ENCODE measurements at regions not wholly inside any gene's neighbourhood (a gene's known extent, or its start where the extent isn't known, plus 50 kb on each side); places are given as distances from the start of the nearest gene placed in this dataset.
A peak's percentile ranks its signal among the peaks of the same experiment; 100 is the strongest.

DNA sequence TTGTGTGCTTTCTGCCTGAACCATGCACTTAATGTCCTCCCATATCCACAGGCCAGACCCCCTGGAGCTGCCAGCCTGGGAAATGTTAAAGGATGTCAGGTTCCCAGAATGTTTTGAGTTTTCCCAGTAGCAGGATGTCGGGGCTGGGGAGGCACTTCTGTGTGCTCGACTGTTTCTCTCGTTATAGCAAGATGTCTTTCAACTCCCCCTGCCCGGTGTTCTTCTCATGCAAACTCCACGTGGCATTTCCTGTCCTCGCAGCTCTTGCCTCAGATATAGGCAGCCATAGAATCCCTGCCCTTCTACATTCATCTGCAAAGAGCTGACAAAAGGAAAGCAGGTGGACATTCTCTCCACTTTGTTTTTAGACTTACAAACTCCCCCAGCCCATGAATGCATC, 457.2 kb upstream of the CDH11 start:
- Mint-ChIP-seq H3K27ac (peak overlapping the region; percentile 58), H3K4me3 (no peak overlapping the region), H3K27me3 (ENCODE audit: low read depth) (peaks cover 15% of the 10 kb centered on the region), H3K4me1 (peaks cover 37% of the 10 kb centered on the region), H3K36me3 (no peaks in the 10 kb centered on the region), H3K9me3 (no peaks in the 10 kb centered on the region)
- peak; percentile 11 for DNase-seq (ENCODE audit: low spot score)
- TF ChIP-seq, protein P1, sequence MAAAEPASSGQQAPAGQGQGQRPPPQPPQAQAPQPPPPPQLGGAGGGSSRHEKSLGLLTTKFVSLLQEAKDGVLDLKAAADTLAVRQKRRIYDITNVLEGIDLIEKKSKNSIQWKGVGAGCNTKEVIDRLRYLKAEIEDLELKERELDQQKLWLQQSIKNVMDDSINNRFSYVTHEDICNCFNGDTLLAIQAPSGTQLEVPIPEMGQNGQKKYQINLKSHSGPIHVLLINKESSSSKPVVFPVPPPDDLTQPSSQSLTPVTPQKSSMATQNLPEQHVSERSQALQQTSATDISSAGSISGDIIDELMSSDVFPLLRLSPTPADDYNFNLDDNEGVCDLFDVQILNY (CRISPR knock-in tag; IDR thresholded peaks at IDR 0.05): no peak
- TF ChIP-seq, protein P2, sequence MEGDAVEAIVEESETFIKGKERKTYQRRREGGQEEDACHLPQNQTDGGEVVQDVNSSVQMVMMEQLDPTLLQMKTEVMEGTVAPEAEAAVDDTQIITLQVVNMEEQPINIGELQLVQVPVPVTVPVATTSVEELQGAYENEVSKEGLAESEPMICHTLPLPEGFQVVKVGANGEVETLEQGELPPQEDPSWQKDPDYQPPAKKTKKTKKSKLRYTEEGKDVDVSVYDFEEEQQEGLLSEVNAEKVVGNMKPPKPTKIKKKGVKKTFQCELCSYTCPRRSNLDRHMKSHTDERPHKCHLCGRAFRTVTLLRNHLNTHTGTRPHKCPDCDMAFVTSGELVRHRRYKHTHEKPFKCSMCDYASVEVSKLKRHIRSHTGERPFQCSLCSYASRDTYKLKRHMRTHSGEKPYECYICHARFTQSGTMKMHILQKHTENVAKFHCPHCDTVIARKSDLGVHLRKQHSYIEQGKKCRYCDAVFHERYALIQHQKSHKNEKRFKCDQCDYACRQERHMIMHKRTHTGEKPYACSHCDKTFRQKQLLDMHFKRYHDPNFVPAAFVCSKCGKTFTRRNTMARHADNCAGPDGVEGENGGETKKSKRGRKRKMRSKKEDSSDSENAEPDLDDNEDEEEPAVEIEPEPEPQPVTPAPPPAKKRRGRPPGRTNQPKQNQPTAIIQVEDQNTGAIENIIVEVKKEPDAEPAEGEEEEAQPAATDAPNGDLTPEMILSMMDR (IDR thresholded peaks at IDR 0.05): no peak
- TF ChIP-seq TP53 (CRISPR knock-in tag; IDR thresholded peaks at IDR 0.05) (peak; percentile 62; the same call in 1 of the 2 replicates), ZNF263 (CRISPR knock-in tag; IDR thresholded peaks at IDR 0.05; ENCODE audit: low read depth) (no peak), FOXK1 (CRISPR knock-in tag; IDR thresholded peaks at IDR 0.05) (no peak), SMAD3 (CRISPR knock-in tag; IDR thresholded peaks at IDR 0.05; ENCODE audit: borderline replicate concordance) (0 out of 2 replicates have a peak, but pooled peaks have one; percentile 26), CBFB (CRISPR knock-in tag; IDR thresholded peaks at IDR 0.05; ENCODE audit: low read depth) (no peak)
- TF ChIP-seq, protein P3, sequence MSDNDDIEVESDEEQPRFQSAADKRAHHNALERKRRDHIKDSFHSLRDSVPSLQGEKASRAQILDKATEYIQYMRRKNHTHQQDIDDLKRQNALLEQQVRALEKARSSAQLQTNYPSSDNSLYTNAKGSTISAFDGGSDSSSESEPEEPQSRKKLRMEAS (CRISPR knock-in tag; IDR thresholded peaks at IDR 0.05): peak; percentile 77
- TF ChIP-seq, protein P4, sequence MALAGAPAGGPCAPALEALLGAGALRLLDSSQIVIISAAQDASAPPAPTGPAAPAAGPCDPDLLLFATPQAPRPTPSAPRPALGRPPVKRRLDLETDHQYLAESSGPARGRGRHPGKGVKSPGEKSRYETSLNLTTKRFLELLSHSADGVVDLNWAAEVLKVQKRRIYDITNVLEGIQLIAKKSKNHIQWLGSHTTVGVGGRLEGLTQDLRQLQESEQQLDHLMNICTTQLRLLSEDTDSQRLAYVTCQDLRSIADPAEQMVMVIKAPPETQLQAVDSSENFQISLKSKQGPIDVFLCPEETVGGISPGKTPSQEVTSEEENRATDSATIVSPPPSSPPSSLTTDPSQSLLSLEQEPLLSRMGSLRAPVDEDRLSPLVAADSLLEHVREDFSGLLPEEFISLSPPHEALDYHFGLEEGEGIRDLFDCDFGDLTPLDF (CRISPR knock-in tag; IDR thresholded peaks at IDR 0.05): peak; percentile 36; the same call in 1 of the 2 replicates
- TF ChIP-seq, protein P5, sequence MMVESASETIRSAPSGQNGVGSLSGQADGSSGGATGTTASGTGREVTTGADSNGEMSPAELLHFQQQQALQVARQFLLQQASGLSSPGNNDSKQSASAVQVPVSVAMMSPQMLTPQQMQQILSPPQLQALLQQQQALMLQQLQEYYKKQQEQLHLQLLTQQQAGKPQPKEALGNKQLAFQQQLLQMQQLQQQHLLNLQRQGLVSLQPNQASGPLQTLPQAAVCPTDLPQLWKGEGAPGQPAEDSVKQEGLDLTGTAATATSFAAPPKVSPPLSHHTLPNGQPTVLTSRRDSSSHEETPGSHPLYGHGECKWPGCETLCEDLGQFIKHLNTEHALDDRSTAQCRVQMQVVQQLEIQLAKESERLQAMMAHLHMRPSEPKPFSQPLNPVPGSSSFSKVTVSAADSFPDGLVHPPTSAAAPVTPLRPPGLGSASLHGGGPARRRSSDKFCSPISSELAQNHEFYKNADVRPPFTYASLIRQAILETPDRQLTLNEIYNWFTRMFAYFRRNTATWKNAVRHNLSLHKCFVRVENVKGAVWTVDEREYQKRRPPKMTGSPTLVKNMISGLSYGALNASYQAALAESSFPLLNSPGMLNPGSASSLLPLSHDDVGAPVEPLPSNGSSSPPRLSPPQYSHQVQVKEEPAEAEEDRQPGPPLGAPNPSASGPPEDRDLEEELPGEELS (CRISPR knock-in tag; IDR thresholded peaks at IDR 0.05): no peak
- ChIA-PET CTCF (interaction anchor here (0.8 to 1.4 kb wide), 3 partner anchors 126 to 764 kb away, joined by 3 read pairs; no protein-coding TSS in a partner anchor), POLR2A (interaction anchor here (1.0 kb wide), 1 partner anchor 353 kb away, joined by 3 read pairs; no protein-coding TSS in a partner anchor)
- ATAC-seq: no peak; the same call in 1 of the 2 replicates

DNA sequence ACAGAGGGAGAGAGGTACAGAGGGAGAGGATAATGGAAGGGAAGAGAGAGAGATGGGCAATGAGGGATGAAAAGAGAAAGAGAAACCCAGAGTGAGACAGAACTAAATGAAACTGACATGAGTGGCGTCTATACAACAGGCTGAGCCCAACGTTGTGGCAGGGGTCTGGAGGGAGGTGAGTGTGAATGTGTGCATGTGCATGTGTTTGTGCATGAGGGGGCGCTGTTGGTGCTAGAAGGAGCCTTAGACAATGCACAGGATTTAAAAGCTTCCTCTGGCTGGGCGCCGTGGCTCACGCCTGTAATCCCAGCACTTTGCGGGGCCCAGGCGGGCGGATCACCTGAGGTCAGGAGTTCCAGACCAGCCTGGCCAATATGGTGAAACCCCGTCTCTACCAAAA, 454.8 kb upstream of the CDH11 start:
- Mint-ChIP-seq H3K27me3 (ENCODE audit: low read depth) (peaks cover 15% of the 10 kb centered on the region), H3K4me3 (no peak overlapping the region), H3K36me3 (no peaks in the 10 kb centered on the region), H3K4me1 (peaks cover 34% of the 10 kb centered on the region), H3K9me3 (no peaks in the 10 kb centered on the region), H3K27ac (0 out of 2 replicates have a peak overlapping the region, but pooled peaks have one; percentile 2)
- TF ChIP-seq, protein P2 (IDR thresholded peaks at IDR 0.05): peak; percentile 58; the same call in 1 of the 2 replicates
- TF ChIP-seq, protein P6, sequence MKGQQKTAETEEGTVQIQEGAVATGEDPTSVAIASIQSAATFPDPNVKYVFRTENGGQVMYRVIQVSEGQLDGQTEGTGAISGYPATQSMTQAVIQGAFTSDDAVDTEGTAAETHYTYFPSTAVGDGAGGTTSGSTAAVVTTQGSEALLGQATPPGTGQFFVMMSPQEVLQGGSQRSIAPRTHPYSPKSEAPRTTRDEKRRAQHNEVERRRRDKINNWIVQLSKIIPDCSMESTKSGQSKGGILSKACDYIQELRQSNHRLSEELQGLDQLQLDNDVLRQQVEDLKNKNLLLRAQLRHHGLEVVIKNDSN (CRISPR knock-in tag; IDR thresholded peaks at IDR 0.05): 0 out of 2 replicates have a peak, but pooled peaks have one; percentile 6
- no peak for TF ChIP-seq MYBL2 (CRISPR knock-in tag; IDR thresholded peaks at IDR 0.05)
- ChIA-PET POLR2A (no interaction called here), CTCF (interaction anchor here (0.5 to 1.7 kb wide), 12 partner anchors 8 to 699 kb away, joined by 3 to 4 read pairs (median 3); no protein-coding TSS in a partner anchor)
- DNase-seq (ENCODE audit: low spot score) (peak; percentile 77), ATAC-seq (peak; percentile 95)

Data from WTC11 (cell line).